ENCODE measurements at regions not wholly inside any gene's neighbourhood (a gene's known extent, or its start where the extent isn't known, plus 50 kb on each side); places are given as distances from the start of the nearest gene placed in this dataset.
"Not testable (repeated sequence)": the region's sequence is repeated elsewhere in the genome, so short reads cannot be mapped to it uniquely, and the experiment has no call there.

DNA sequence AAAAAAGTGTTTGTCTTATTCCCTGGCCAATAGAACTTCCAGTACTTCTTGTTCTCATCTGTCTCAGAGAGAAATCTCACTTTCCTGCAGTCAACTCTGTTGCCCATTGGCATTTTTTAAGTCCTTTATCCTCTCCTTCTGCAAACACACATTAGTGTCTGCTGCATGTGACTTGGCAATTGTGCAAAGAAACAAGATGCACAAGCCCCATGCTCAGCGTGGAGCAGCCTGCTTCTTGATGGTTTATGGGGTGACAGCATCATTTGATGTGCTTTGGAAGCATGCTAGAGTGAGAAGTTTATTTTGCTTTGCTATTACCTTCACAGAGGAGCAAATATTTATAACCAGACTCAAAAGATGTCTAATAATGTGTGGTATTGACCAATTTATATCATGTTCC lies 238.2 kb downstream of the FAT3 start:
- Mint-ChIP-seq H3K9me3 (ENCODE audit: unreplicated experiment) (no peaks in the 10 kb centered on the region), H3K27me3 (ENCODE audit: unreplicated experiment) (no peaks in the 10 kb centered on the region), H3K36me3 (ENCODE audit: low read depth, unreplicated experiment) (no peaks in the 10 kb centered on the region), H3K27ac (ENCODE audit: unreplicated experiment) (no peak overlapping the region), H3K4me1 (ENCODE audit: unreplicated experiment) (peaks cover 9% of the 10 kb centered on the region), H3K4me3 (ENCODE audit: unreplicated experiment) (no peak overlapping the region)
- no peak for DNase-seq (ENCODE audit: low spot score)
- TF ChIP-seq, protein P1, sequence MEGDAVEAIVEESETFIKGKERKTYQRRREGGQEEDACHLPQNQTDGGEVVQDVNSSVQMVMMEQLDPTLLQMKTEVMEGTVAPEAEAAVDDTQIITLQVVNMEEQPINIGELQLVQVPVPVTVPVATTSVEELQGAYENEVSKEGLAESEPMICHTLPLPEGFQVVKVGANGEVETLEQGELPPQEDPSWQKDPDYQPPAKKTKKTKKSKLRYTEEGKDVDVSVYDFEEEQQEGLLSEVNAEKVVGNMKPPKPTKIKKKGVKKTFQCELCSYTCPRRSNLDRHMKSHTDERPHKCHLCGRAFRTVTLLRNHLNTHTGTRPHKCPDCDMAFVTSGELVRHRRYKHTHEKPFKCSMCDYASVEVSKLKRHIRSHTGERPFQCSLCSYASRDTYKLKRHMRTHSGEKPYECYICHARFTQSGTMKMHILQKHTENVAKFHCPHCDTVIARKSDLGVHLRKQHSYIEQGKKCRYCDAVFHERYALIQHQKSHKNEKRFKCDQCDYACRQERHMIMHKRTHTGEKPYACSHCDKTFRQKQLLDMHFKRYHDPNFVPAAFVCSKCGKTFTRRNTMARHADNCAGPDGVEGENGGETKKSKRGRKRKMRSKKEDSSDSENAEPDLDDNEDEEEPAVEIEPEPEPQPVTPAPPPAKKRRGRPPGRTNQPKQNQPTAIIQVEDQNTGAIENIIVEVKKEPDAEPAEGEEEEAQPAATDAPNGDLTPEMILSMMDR (IDR thresholded peaks at IDR 0.05; ENCODE audit: unreplicated experiment): no peak

DNA sequence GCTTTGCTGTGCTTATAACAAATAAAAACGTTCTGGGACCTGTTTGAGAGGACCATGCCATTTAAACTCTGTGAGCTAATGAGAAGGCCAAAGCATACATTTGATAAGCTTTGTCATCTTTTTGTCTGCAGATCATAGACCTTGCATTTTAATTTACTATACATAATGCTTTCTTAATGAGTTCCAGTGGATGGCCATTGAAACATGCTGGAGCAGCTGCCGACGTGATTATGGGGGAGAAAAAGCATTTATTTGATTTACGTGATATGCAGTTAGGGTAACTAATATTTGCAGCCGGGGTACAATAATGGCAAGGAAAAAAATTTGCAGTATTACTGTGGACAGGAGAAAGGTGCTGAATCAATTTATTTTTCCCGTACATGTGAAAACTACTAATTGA lies 240.2 kb downstream of the FAT3 start:
- Mint-ChIP-seq H3K27me3 (ENCODE audit: unreplicated experiment) (no peaks in the 10 kb centered on the region), H3K4me3 (ENCODE audit: unreplicated experiment) (no peak overlapping the region), H3K4me1 (ENCODE audit: unreplicated experiment) (peaks cover 4% of the 10 kb centered on the region), H3K27ac (ENCODE audit: unreplicated experiment) (no peak overlapping the region), H3K36me3 (ENCODE audit: low read depth, unreplicated experiment) (no peaks in the 10 kb centered on the region), H3K9me3 (ENCODE audit: unreplicated experiment) (no peaks in the 10 kb centered on the region)
- DNase-seq (ENCODE audit: low spot score): no peak
- TF ChIP-seq, protein P1 (IDR thresholded peaks at IDR 0.05; ENCODE audit: unreplicated experiment): no peak

DNA sequence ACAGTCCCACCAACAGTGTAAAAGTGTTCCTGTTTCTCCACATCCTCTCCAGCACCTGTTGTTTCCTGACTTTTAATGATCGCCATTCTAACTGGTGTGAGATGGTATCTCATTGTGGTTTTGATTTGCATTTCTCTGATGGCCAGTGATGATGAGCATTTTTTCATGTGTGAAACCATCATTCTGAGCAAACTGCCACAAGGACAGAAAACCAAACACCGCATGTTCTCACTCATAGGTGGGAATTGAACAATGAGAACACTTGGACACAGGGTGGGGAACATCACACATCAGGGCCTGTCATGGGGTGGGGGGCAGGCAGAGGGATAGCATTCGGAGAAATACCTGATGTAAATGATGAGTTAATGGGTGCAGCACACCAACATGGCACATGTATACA lies 240.8 kb downstream of the FAT3 start:
- H3K36me3 Mint-ChIP-seq (ENCODE audit: low read depth, unreplicated experiment); H3K27me3 Mint-ChIP-seq (ENCODE audit: unreplicated experiment); H3K27ac Mint-ChIP-seq (ENCODE audit: unreplicated experiment); H3K9me3 Mint-ChIP-seq (ENCODE audit: unreplicated experiment); DNase-seq (ENCODE audit: low spot score); H3K4me3 Mint-ChIP-seq (ENCODE audit: unreplicated experiment); H3K4me1 Mint-ChIP-seq (ENCODE audit: unreplicated experiment): not testable (repeated sequence)

DNA sequence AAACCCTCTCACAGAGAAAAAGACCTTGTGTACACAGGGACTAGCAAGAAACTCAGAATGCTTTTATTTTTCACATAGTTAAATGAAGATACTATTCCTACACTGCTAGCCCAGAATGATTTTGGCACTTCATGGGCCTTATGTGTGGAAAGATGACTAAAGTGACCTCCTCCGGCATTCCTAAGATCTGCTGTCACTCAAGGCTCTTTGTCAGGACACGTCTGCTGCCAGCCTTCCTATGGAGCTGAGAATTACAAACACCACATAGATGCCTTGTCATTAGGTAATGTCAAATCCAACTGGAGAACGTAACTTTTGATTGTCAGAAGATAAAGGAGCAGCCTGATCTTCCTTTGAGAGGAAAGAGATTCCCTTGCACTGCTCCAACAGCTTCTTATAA lies 249.1 kb downstream of the FAT3 start:
- Mint-ChIP-seq H3K4me1 (ENCODE audit: unreplicated experiment) (peaks cover 6% of the 10 kb centered on the region), H3K4me3 (ENCODE audit: unreplicated experiment) (no peak overlapping the region), H3K9me3 (ENCODE audit: unreplicated experiment) (no peaks in the 10 kb centered on the region), H3K27ac (ENCODE audit: unreplicated experiment) (no peak overlapping the region), H3K27me3 (ENCODE audit: unreplicated experiment) (peaks cover 2% of the 10 kb centered on the region), H3K36me3 (ENCODE audit: low read depth, unreplicated experiment) (no peaks in the 10 kb centered on the region)
- DNase-seq (ENCODE audit: low spot score): no peak
- TF ChIP-seq, protein P1 (IDR thresholded peaks at IDR 0.05; ENCODE audit: unreplicated experiment): no peak

DNA sequence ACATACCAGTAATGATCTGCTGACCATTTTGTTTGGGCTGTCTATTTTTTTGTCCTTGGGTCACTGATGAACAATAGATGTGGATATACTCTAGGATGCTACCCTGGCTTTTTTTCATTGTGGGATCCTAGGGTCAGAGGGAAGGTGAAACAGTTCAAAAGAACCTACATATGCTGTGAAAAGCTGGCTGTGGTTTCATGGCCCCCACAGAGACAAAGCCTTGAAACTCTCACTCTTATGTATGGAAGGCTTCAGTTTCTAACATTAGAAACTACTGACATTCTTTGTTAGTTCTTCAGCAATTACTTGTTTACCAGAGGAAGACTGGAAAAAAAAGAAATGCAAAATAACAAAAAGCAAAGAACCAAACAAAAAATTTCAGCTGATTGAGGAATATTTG lies 250.7 kb downstream of the FAT3 start:
- Mint-ChIP-seq H3K36me3 (ENCODE audit: low read depth, unreplicated experiment) (no peaks in the 10 kb centered on the region), H3K4me1 (ENCODE audit: unreplicated experiment) (peaks cover 6% of the 10 kb centered on the region), H3K9me3 (ENCODE audit: unreplicated experiment) (no peaks in the 10 kb centered on the region), H3K27ac (ENCODE audit: unreplicated experiment) (no peak overlapping the region), H3K4me3 (ENCODE audit: unreplicated experiment) (no peak overlapping the region), H3K27me3 (ENCODE audit: unreplicated experiment) (peaks cover 2% of the 10 kb centered on the region)
- DNase-seq (ENCODE audit: low spot score): no peak
- TF ChIP-seq, protein P1 (IDR thresholded peaks at IDR 0.05; ENCODE audit: unreplicated experiment): no peak

DNA sequence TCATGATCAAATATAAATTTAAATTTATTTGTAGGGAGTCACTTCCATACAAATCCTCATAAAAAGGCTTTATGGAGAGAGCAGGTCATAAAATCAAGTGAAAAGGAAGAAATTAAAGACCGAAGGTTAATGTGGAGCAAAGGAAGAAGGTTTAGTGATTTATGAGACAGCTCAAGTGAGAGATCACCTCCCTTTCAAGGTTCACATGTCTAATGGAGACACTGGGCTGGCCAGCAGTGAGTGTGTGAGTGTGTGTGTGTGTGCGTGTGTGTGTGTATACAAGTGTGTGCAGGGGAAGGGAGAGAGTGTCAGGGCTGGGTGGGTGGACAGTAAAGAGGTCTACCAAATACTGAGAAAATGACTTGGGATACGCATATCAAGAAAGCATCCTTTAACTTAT lies 251.2 kb downstream of the FAT3 start:
- H3K27ac Mint-ChIP-seq (ENCODE audit: unreplicated experiment): no peak overlapping the region
- no peak for DNase-seq (ENCODE audit: low spot score)
- TF ChIP-seq, protein P1 (IDR thresholded peaks at IDR 0.05; ENCODE audit: unreplicated experiment): no peak
- H3K4me1 Mint-ChIP-seq (ENCODE audit: unreplicated experiment): peaks cover 6% of the 10 kb centered on the region
- no peaks in the 10 kb centered on the region for H3K36me3 Mint-ChIP-seq (ENCODE audit: low read depth, unreplicated experiment)
- H3K27me3 Mint-ChIP-seq (ENCODE audit: unreplicated experiment): peaks cover 2% of the 10 kb centered on the region
- H3K9me3 Mint-ChIP-seq (ENCODE audit: unreplicated experiment): no peaks in the 10 kb centered on the region
- no peak overlapping the region for H3K4me3 Mint-ChIP-seq (ENCODE audit: unreplicated experiment)

Data from endothelial cell (in vitro differentiated cells).